ENCODE measurements at regions not wholly inside any gene's neighbourhood (a gene's known extent, or its start where the extent isn't known, plus 50 kb on each side); places are given as distances from the start of the nearest gene placed in this dataset.

DNA sequence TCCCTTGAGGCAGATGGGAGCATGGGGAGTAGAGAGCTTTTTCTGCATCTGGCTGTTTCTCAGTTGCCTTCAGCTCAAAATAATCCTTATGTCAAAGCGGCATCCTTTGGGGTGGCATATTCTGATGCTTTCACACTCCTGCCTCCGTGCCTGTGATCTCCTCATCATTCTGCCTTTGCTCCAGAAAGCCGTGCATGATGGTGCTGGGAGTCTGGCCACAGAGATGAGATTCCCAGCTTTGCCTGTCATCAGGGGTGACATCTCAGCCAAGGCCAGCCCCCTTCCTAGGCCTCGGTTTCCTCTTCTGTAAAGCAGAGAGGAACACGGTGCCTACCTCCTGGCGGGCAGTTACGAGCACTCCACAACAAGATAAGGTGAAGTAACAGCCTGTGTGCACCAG is 96.3 kb upstream of the ALDH1A3 start (continued):
- TF ChIP-seq GABPA (IDR thresholded peaks at IDR 0.05; ENCODE audit: borderline replicate concordance, insufficient read depth, low read length) (no peak), FOSL1 (IDR thresholded peaks at IDR 0.05; ENCODE audit: insufficient read depth, low read depth, low read length) (no peak)

Measured in H1 (cell line).